Tibial nerve (tissue), 3 donors: ENCODE measurements at regions not wholly inside any gene's neighbourhood (a gene's known extent, or its start where the extent isn't known, plus 50 kb on each side); places are given as distances from the start of the nearest gene placed in this dataset.

Experiments used
- POLR2A ChIP-seq, 2 donors: fragments of 450-650 bp; IDR thresholded peaks; one replicate each; pipeline ENCODE4 v1.6.1; 2017; ENCODE audit warnings: antibody characterized with exemption in 2 of 2, mild to moderate bottlenecking in 2 of 2, moderate library complexity in 2 of 2
- TF ChIP-seq, protein P1 (sequence below), 5 experiments: fragments of 200-600 bp in 3 of 5; fragments of 450-650 bp in 2 of 5; sonication (generic) in 3 of 5; IDR thresholded peaks; one replicate each; pipeline ENCODE4 v1.5.1; 2016 to 2019; ENCODE audit warnings: antibody characterized with exemption in 5 of 5, mild to moderate bottlenecking in 3 of 5, moderate library complexity in 2 of 5

DNA sequence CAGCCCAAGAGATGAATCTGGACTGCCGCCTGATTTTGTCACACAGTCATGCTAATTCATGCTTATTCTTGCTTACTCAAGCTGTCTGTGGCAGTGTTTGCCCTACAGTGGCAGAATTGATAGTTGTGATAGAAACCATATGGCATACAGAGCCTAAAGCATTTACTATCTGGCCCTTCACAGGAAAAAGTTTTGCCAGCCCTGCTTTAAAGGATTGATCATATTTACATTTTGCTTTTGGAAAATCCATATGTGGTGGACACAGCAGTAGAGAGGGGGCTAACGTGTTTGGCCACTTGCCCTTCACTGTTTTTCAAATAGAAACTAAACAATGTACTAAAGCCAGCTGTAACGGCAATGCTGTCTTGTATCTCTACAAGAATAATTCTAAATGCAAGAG is 974.0 kb upstream of the GHITM start:
- TF ChIP-seq POLR2A (IDR thresholded peaks at IDR 0.05) = no peak
- TF ChIP-seq, protein P1, sequence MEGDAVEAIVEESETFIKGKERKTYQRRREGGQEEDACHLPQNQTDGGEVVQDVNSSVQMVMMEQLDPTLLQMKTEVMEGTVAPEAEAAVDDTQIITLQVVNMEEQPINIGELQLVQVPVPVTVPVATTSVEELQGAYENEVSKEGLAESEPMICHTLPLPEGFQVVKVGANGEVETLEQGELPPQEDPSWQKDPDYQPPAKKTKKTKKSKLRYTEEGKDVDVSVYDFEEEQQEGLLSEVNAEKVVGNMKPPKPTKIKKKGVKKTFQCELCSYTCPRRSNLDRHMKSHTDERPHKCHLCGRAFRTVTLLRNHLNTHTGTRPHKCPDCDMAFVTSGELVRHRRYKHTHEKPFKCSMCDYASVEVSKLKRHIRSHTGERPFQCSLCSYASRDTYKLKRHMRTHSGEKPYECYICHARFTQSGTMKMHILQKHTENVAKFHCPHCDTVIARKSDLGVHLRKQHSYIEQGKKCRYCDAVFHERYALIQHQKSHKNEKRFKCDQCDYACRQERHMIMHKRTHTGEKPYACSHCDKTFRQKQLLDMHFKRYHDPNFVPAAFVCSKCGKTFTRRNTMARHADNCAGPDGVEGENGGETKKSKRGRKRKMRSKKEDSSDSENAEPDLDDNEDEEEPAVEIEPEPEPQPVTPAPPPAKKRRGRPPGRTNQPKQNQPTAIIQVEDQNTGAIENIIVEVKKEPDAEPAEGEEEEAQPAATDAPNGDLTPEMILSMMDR (IDR thresholded peaks at IDR 0.05) = no peak
